H9 (cell line): ENCODE measurements at regions not wholly inside any gene's neighbourhood (a gene's known extent, or its start where the extent isn't known, plus 50 kb on each side); places are given as distances from the start of the nearest gene placed in this dataset.

Experiments used
- DNase-seq: peaks from one replicate; pipeline ENCODE4 v3.0.0-alpha.2; 2017
- H2AFZ ChIP-seq: one replicate; pipeline ENCODE4 v1.6.1; 2013; ENCODE audit warnings: mild to moderate bottlenecking, low read length, control low read depth, moderate library complexity
- H2AK5ac ChIP-seq: 2 replicates; pipeline ENCODE4 v1.6.1; 2013; ENCODE audit warnings: low read length, control low read depth, mixed read lengths; ENCODE audit not compliant: insufficient read length
- H2BK120ac ChIP-seq: one replicate; pipeline ENCODE4 v1.6.1; 2013; ENCODE audit warnings: low read depth, mild to moderate bottlenecking, low read length, control low read depth, inconsistent platforms; ENCODE audit not compliant: poor library complexity, severe bottlenecking
- H2BK12ac ChIP-seq: 2 replicates; pipeline ENCODE4 v1.6.1; 2013; ENCODE audit warnings: low read length, control low read depth, mixed read lengths, low read depth; ENCODE audit not compliant: insufficient read length
- H2BK15ac ChIP-seq: 2 replicates; pipeline ENCODE4 v1.6.1; 2013; ENCODE audit warnings: low read depth, low read length, control low read depth
- H2BK20ac ChIP-seq: one replicate; pipeline ENCODE4 v1.6.1; 2013; ENCODE audit warnings: low read depth, mild to moderate bottlenecking, low read length, control low read depth, inconsistent platforms; ENCODE audit not compliant: poor library complexity, severe bottlenecking
- H2BK5ac ChIP-seq: 2 replicates; pipeline ENCODE4 v1.6.1; 2013; ENCODE audit warnings: low read length, control low read depth, mixed read lengths; ENCODE audit not compliant: insufficient read length
- H3K14ac ChIP-seq: 2 replicates; pipeline ENCODE4 v1.6.1; 2013; ENCODE audit warnings: low read length, control low read depth; ENCODE audit not compliant: insufficient read depth
- H3K18ac ChIP-seq: 2 replicates; pipeline ENCODE4 v1.6.1; 2013; ENCODE audit warnings: low read depth, mild to moderate bottlenecking, mixed read lengths, low read length, control low read depth; ENCODE audit not compliant: insufficient read length
- H3K23ac ChIP-seq: 2 replicates; pipeline ENCODE4 v1.6.1; 2013; ENCODE audit warnings: low read length, control low read depth, mixed read lengths, low read depth; ENCODE audit not compliant: insufficient read length
- H3K23me2 ChIP-seq: 2 replicates; pipeline ENCODE4 v1.6.1; 2013; ENCODE audit warnings: low read depth, mild to moderate bottlenecking, mixed read lengths, low read length, control low read depth; ENCODE audit not compliant: insufficient read length, poor library complexity, severe bottlenecking
- H3K27ac ChIP-seq: 2 replicates; pipeline ENCODE4 v1.5.1; 2013; ENCODE audit warnings: low read length, control low read depth, mixed read lengths, low read depth; ENCODE audit not compliant: insufficient read length
- H3K27me3 ChIP-seq: 2 replicates; pipeline ENCODE4 v1.6.1; 2013; ENCODE audit warnings: low read length, control low read depth, inconsistent platforms; ENCODE audit not compliant: insufficient read depth
- H3K4ac ChIP-seq: 2 replicates; pipeline ENCODE4 v1.6.1; 2013; ENCODE audit warnings: low read depth, mild to moderate bottlenecking, control low read depth, inconsistent platforms, low read length, moderate library complexity
- H3K4me1 ChIP-seq: 2 replicates; pipeline ENCODE4 v1.6.1; 2013; ENCODE audit warnings: low read length, control low read depth, inconsistent platforms; ENCODE audit not compliant: insufficient read depth
- H3K4me2 ChIP-seq: 2 replicates; pipeline ENCODE4 v1.6.1; 2013; ENCODE audit warnings: low read length, control low read depth, mixed read lengths; ENCODE audit not compliant: insufficient read length, insufficient read depth
- H3K56ac ChIP-seq: 2 replicates; pipeline ENCODE4 v1.6.1; 2013; ENCODE audit warnings: low read depth, mild to moderate bottlenecking, mixed read lengths, low read length, control low read depth; ENCODE audit not compliant: insufficient read length
- H3K79me1 ChIP-seq: 2 replicates; pipeline ENCODE4 v1.6.1; 2013; ENCODE audit warnings: low read depth, mild to moderate bottlenecking, moderate library complexity, low read length, control low read depth, inconsistent platforms; ENCODE audit not compliant: insufficient read depth, poor library complexity, severe bottlenecking
- H3K79me2 ChIP-seq: 2 replicates; pipeline ENCODE4 v1.6.1; 2013; ENCODE audit warnings: low read length, control low read depth, inconsistent platforms; ENCODE audit not compliant: insufficient read depth
- H3K9ac ChIP-seq: 2 replicates; pipeline ENCODE4 v1.6.1; 2013; ENCODE audit warnings: low read length, control low read depth, mixed read lengths; ENCODE audit not compliant: insufficient read length; ENCODE audit errors: extremely low read depth
- H3K9me3 ChIP-seq: one replicate; pipeline ENCODE4 v1.6.1; 2013; ENCODE audit warnings: low read depth, low read length, inconsistent platforms; ENCODE audit not compliant: control insufficient read depth
- H3T11ph ChIP-seq: one replicate; pipeline ENCODE4 v1.6.1; 2013; ENCODE audit warnings: mild to moderate bottlenecking, low read length, control low read depth, inconsistent platforms
- H4K20me1 ChIP-seq: one replicate; pipeline ENCODE4 v1.6.1; 2013; ENCODE audit not compliant: control insufficient read depth, insufficient read length, insufficient read depth
- H4K5ac ChIP-seq: 2 replicates; pipeline ENCODE4 v1.6.1; 2013; ENCODE audit warnings: low read depth, mild to moderate bottlenecking, mixed read lengths, low read length, control low read depth; ENCODE audit not compliant: insufficient read length
- H4K8ac ChIP-seq: replicated peaks from 2 replicates; pipeline ENCODE4 v1.6.1; 2013; ENCODE audit warnings: low read length, control low read depth, mixed read lengths, low read depth; ENCODE audit not compliant: insufficient read length
- H4K91ac ChIP-seq: 2 replicates; pipeline ENCODE4 v1.6.1; 2013; ENCODE audit warnings: low read depth, mild to moderate bottlenecking, moderate library complexity, mixed read lengths, low read length, control low read depth; ENCODE audit not compliant: insufficient read length
- H3K27ac Mint-ChIP-seq, 3 experiments: 2 replicates in 2 of 3; 3 replicates in 1 of 3; pipeline ENCODE4 v1.8.0; 2020 to 2021; ENCODE audit warnings: mixed read lengths in 3 of 3, mild to moderate bottlenecking in 1 of 3, moderate library complexity in 1 of 3
- H3K27me3 Mint-ChIP-seq: 2 replicates; pipeline ENCODE4 v1.8.0; 2021; ENCODE audit warnings: low read depth, mild to moderate bottlenecking, moderate library complexity, mixed read lengths
- H3K36me3 Mint-ChIP-seq, 3 experiments: 2 replicates in 2 of 3; 3 replicates in 1 of 3; pipeline ENCODE4 v1.8.0; 2020 to 2021; ENCODE audit warnings: low read depth in 3 of 3, mixed read lengths in 3 of 3; ENCODE audit not compliant: insufficient read depth in 1 of 3
- H3K4me1 Mint-ChIP-seq, 2 experiments: 2 replicates each; pipeline ENCODE4 v1.8.0; 2020; ENCODE audit warnings: mixed read lengths in 2 of 2
- H3K4me3 Mint-ChIP-seq, 2 experiments: 2 replicates in 1 of 2; 3 replicates in 1 of 2; pipeline ENCODE4 v1.8.0; 2020 to 2021; ENCODE audit warnings: mild to moderate bottlenecking in 2 of 2, mixed read lengths in 2 of 2, moderate library complexity in 1 of 2
- H3K9me3 Mint-ChIP-seq, 2 experiments: 2 replicates in 1 of 2; 3 replicates in 1 of 2; pipeline ENCODE4 v1.8.0; 2020; ENCODE audit warnings: mild to moderate bottlenecking in 2 of 2, mixed read lengths in 2 of 2, moderate library complexity in 1 of 2
- CTCF ChIP-seq: fragments of 200-600 bp; sonication (generic); conservative IDR thresholded peaks from 3 replicates; pipeline ENCODE4 v1.8.0; 2021; ENCODE audit warnings: antibody characterized with exemption, mild to moderate bottlenecking
- WGBS: extraction: QIAGEN DNeasy Blood & Tissue Kit; methylation state at CpG from one replicate; pipeline ENCODE4 v1.1.7; 2013; ENCODE audit warnings: missing lambda C conversion rate, low lambda C conversion rate, mixed read lengths; ENCODE audit not compliant: insufficient read length; ENCODE audit errors: extremely low coverage; 5-methylcytosine and 5-hydroxymethylcytosine counted together

GRCh38 chr2:35545301-35545700 lies 810.3 kb upstream of the CRIM1 start:
- no peak overlapping the region for H3K4ac ChIP-seq
- H3K9me3 ChIP-seq: no peaks in the 10 kb centered on the region
- no peaks in the 10 kb centered on the region for H3K27me3 ChIP-seq
- no peaks in the 10 kb centered on the region for H4K20me1 ChIP-seq
- no peak overlapping the region for H3K18ac ChIP-seq
- no peak overlapping the region for H4K91ac ChIP-seq
- no peak for TF ChIP-seq CTCF
- no peak overlapping the region for H4K8ac ChIP-seq
- no peak overlapping the region for H2AK5ac ChIP-seq
- Mint-ChIP-seq H3K27me3 (no peaks in the 10 kb centered on the region), H3K36me3 (no peaks in the 10 kb centered on the region), H3K4me1 (peaks cover 4 to 7% of the 10 kb centered on the region in 2 experiments), H3K9me3 (no peaks in the 10 kb centered on the region), H3K4me3 (no peak overlapping the region), H3K27ac (no peak overlapping the region)
- H3K23me2 ChIP-seq: no peaks in the 10 kb centered on the region
- H2BK15ac ChIP-seq: no peak overlapping the region
- no peak overlapping the region for H3K27ac ChIP-seq
- H3K23ac ChIP-seq: no peak overlapping the region
- no peak overlapping the region for H3K9ac ChIP-seq
- DNase-seq: no peak
- H4K5ac ChIP-seq: no peak overlapping the region
- no peak overlapping the region for H2BK20ac ChIP-seq
- H3K79me1 ChIP-seq: no peaks in the 10 kb centered on the region
- H3T11ph ChIP-seq: no peak overlapping the region
- H2BK120ac ChIP-seq: no peak overlapping the region
- H3K14ac ChIP-seq: no peak overlapping the region
- no peaks in the 10 kb centered on the region for H3K79me2 ChIP-seq
- no CpG with 5 or more reads among the region's 6 CpGs for WGBS
- H3K56ac ChIP-seq: no peak overlapping the region
- H2BK5ac ChIP-seq: no peak overlapping the region
- H2AFZ ChIP-seq: no peak overlapping the region
- H3K4me1 ChIP-seq: no peaks in the 10 kb centered on the region
- no peak overlapping the region for H3K4me2 ChIP-seq
- H2BK12ac ChIP-seq: no peak overlapping the region
